ENCODE measurements at regions not wholly inside any gene's neighbourhood (a gene's known extent, or its start where the extent isn't known, plus 50 kb on each side); places are given as distances from the start of the nearest gene placed in this dataset.

- TF ChIP-seq, protein P1, sequence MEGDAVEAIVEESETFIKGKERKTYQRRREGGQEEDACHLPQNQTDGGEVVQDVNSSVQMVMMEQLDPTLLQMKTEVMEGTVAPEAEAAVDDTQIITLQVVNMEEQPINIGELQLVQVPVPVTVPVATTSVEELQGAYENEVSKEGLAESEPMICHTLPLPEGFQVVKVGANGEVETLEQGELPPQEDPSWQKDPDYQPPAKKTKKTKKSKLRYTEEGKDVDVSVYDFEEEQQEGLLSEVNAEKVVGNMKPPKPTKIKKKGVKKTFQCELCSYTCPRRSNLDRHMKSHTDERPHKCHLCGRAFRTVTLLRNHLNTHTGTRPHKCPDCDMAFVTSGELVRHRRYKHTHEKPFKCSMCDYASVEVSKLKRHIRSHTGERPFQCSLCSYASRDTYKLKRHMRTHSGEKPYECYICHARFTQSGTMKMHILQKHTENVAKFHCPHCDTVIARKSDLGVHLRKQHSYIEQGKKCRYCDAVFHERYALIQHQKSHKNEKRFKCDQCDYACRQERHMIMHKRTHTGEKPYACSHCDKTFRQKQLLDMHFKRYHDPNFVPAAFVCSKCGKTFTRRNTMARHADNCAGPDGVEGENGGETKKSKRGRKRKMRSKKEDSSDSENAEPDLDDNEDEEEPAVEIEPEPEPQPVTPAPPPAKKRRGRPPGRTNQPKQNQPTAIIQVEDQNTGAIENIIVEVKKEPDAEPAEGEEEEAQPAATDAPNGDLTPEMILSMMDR (conservative IDR thresholded peaks at IDR 0.05 in 1 of 2, IDR thresholded peaks at IDR 0.05 in 1 of 2; ENCODE audit: low read depth in 1 of 2, low read length in 2 of 2) = no peak
- TF ChIP-seq EZH2 (IDR thresholded peaks at IDR 0.05; ENCODE audit: low read length, missing control alignments) = no peak
- H3K79me2 ChIP-seq (ENCODE audit: control insufficient read depth, insufficient read depth, low read length) = no peaks in the 10 kb centered on the region
These were observed 75.3 kb upstream of the DDX18 start for GRCh38 chr2:117738991-117739839.

GRCh38 chr2:117745537-117745936 lies 69.0 kb upstream of the DDX18 start:
- Histone ChIP-seq H3K4me1 (ENCODE audit: control insufficient read depth, extremely low read depth, insufficient read depth, low read length) (no peaks in the 10 kb centered on the region), H3K79me2 (ENCODE audit: control insufficient read depth, insufficient read depth, low read length) (no peaks in the 10 kb centered on the region), H3K27me3 (ENCODE audit: control insufficient read depth, insufficient read depth, low read length) (no peaks in the 10 kb centered on the region), H3K9me3 (ENCODE audit: control insufficient read depth, insufficient read depth, low read depth, low read length) (no peaks in the 10 kb centered on the region), H3K4me2 (ENCODE audit: extremely low read depth, insufficient read depth, low read length) (no peak overlapping the region), H3K27ac (ENCODE audit: insufficient read depth, low read length) (no peak overlapping the region), H3K4me3 (replicated peaks in 1 of 4; ENCODE audit: control extremely low read depth in 1 of 4, insufficient read depth in 1 of 4, low read depth in 3 of 4, low read length in 4 of 4) (no peak overlapping the region), H4K20me1 (ENCODE audit: control insufficient read depth, extremely low read depth, insufficient read depth, low read length) (no peaks in the 10 kb centered on the region), H3K36me3 (ENCODE audit: control insufficient read depth, insufficient read depth, low read length) (no peaks in the 10 kb centered on the region), H3K9ac (ENCODE audit: insufficient read depth, low read length) (no peak overlapping the region), H2AFZ (ENCODE audit: low read length) (no peak overlapping the region)
- no peak for DNase-seq (ENCODE audit: low read depth in 2 of 2)
- TF ChIP-seq, protein P1 (conservative IDR thresholded peaks at IDR 0.05 in 1 of 2, IDR thresholded peaks at IDR 0.05 in 1 of 2; ENCODE audit: low read depth in 1 of 2, low read length in 2 of 2) = no peak

More at GRCh38 chr2:117738991-117739839, 75.3 kb upstream of the DDX18 start:
- Histone ChIP-seq H3K4me3 (replicated peaks in 1 of 4; ENCODE audit: control extremely low read depth in 1 of 4, insufficient read depth in 1 of 4, low read depth in 3 of 4, low read length in 4 of 4) (no peak overlapping the region), H2AFZ (ENCODE audit: low read length) (no peak overlapping the region), H3K27ac (ENCODE audit: insufficient read depth, low read length) (no peak overlapping the region), H3K9ac (ENCODE audit: insufficient read depth, low read length) (no peak overlapping the region), H3K27me3 (ENCODE audit: control insufficient read depth, insufficient read depth, low read length) (no peaks in the 10 kb centered on the region), H4K20me1 (ENCODE audit: control insufficient read depth, extremely low read depth, insufficient read depth, low read length) (no peaks in the 10 kb centered on the region), H3K9me3 (ENCODE audit: control insufficient read depth, insufficient read depth, low read depth, low read length) (no peaks in the 10 kb centered on the region), H3K36me3 (ENCODE audit: control insufficient read depth, insufficient read depth, low read length) (no peaks in the 10 kb centered on the region), H3K4me2 (ENCODE audit: extremely low read depth, insufficient read depth, low read length) (no peak overlapping the region), H3K4me1 (ENCODE audit: control insufficient read depth, extremely low read depth, insufficient read depth, low read length) (no peaks in the 10 kb centered on the region)
- DNase-seq (ENCODE audit: low read depth in 2 of 2) = no peak

DNA sequence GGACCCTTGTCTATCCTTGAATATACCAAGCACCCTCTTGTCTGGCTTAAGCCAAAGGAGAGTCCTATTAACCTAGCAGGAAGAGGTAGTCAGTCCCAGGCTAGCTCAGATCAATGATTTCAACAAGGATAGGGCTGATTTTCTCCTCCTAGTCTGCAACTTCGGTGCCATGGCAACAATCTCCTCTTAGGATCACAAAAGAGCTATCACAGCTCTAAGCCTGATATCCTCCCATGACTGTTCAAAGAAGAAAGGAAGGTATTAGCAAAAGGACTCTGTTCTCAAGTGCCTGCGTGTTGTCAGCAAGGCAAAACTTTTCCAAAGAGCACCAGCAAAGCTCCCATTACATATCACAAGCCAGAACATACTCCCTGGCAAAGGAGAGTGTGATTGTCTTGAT lies 58.7 kb upstream of the DDX18 start:
- Histone ChIP-seq H3K4me3 (replicated peaks in 1 of 4; ENCODE audit: control extremely low read depth in 1 of 4, insufficient read depth in 1 of 4, low read depth in 3 of 4, low read length in 4 of 4) (no peak overlapping the region), H3K27me3 (ENCODE audit: control insufficient read depth, insufficient read depth, low read length) (no peaks in the 10 kb centered on the region), H3K36me3 (ENCODE audit: control insufficient read depth, insufficient read depth, low read length) (no peaks in the 10 kb centered on the region), H3K9ac (ENCODE audit: insufficient read depth, low read length) (no peak overlapping the region), H3K27ac (ENCODE audit: insufficient read depth, low read length) (no peak overlapping the region), H2AFZ (ENCODE audit: low read length) (no peak overlapping the region), H4K20me1 (ENCODE audit: control insufficient read depth, extremely low read depth, insufficient read depth, low read length) (no peaks in the 10 kb centered on the region), H3K9me3 (ENCODE audit: control insufficient read depth, insufficient read depth, low read depth, low read length) (no peaks in the 10 kb centered on the region), H3K4me2 (ENCODE audit: extremely low read depth, insufficient read depth, low read length) (no peak overlapping the region), H3K4me1 (ENCODE audit: control insufficient read depth, extremely low read depth, insufficient read depth, low read length) (no peaks in the 10 kb centered on the region), H3K79me2 (ENCODE audit: control insufficient read depth, insufficient read depth, low read length) (no peaks in the 10 kb centered on the region)
- TF ChIP-seq, protein P1 (conservative IDR thresholded peaks at IDR 0.05 in 1 of 2, IDR thresholded peaks at IDR 0.05 in 1 of 2; ENCODE audit: low read depth in 1 of 2, low read length in 2 of 2) = no peak
- TF ChIP-seq EZH2 (IDR thresholded peaks at IDR 0.05; ENCODE audit: low read length, missing control alignments) = no peak
- DNase-seq (ENCODE audit: low read depth in 2 of 2) = no peak

Data from fibroblast of lung (primary cell).